GM19328 (cell line): ENCODE measurements at regions not wholly inside any gene's neighbourhood (a gene's known extent, or its start where the extent isn't known, plus 50 kb on each side); places are given as distances from the start of the nearest gene placed in this dataset.
"Not testable (repeated sequence)": the region's sequence is repeated elsewhere in the genome, so short reads cannot be mapped to it uniquely, and the experiment has no call there.

Experiments used
- ATAC-seq: cut with Tn5 transposase; IDR thresholded peaks from one replicate; pipeline ENCODE4 v1.9.1; 2021; ENCODE audit warnings: mild to moderate bottlenecking, moderate library complexity; ENCODE audit not compliant: unreplicated experiment

- ATAC-seq, result no peak
Measured at GRCh38 chr11:98183034-98183433, 837.7 kb upstream of the CNTN5 start.

GRCh38 chr11:98185245-98185644, 835.5 kb upstream of the CNTN5 start:
- ATAC-seq, result no peak

DNA sequence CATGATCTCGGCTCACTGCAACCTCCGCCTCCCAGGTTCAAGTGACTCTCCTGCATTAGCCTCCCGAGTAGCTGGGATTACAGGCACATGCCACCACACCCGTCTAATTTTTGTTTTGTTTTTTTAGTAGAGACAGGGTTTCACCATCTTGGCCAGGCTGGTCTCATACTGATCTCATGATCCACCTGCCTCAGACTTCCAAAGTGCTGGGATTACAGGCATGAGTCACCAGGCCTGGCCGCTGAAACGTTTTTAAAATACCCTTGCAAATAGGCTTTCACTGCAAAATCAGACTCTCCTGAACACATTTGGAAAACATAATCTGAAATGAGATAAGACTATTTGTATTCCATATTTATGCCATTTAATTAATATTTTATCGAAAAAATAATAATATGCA, 826.1 kb upstream of the CNTN5 start:
- no peak for ATAC-seq

DNA sequence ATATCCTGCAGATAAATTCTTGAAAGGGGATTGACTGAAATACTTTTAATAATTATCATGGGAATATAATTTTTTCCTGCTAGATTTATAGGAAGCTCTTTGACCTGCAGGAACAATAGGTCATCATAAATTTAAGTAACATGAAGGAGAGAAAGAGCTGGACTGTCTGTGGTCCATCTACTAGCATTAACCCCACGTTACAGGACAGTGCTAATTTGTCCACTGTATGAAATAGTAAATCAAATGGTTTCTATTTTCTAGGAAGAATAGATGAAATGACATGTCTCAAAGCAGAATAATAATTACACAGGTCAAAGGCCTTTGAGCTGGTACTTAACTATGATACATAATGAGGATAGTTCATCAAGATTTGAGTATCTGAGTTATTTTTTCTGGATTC, 825.4 kb upstream of the CNTN5 start:
- no peak for ATAC-seq

GRCh38 chr11:98207086-98207485, 813.7 kb upstream of the CNTN5 start:
- no peak for ATAC-seq

DNA sequence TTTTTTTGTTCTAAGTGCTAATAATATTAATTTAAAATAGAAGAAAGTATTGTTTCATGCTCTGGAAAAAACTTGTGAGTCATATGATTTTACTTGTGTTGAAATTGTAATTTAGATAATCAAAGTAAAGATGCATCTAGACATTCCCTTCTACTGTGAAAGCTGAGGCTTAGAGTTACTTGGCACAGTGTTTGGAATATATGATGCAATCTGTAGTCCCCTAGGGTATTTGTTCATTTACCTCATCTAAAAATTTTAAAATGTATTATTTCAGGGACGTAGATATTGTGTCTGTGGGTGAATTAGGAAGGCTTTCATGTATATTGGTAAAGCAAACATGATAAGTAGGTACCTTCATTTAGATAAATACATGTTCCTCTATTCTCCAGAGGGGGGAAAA, 793.5 kb upstream of the CNTN5 start:
- no peak for ATAC-seq

DNA sequence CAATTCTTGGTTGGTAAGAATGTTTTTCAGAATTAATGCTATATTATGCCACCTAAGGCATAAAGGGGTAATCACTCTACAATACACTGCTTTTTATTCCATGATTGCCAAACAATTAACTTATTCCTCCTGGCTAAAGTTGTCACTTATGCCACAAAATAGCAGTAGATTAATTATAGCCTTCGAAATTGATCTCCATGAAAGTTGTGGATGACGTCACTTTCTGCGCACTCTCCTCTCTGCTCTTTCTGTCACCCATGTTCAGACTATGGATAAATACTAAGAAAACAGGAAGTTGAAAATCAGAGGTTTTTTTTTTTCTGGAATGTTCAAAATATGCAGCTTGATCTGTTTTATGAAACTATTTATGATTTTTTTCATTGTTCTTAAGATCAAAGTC, 790.1 kb upstream of the CNTN5 start:
- no peak for ATAC-seq

DNA sequence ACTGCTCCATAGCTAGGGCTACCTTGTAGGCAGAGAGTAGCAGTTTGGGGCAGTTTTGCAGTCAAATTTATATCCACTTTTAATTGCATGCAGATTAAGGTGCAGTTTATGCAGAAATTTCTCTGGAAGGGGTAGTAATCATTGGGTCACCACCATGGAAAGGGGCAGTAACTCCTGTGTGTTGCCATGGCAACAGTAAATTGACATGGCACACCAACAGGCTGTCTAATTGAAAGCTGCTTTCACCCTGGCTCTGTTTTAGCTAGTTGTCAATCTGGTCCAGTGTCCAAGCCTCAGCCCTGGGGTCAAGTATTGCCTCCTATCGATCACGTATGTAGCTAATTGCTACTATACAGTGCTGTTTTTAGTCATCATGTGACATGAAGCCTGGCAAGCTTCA, 786.1 kb upstream of the CNTN5 start:
- ATAC-seq, result no peak

DNA sequence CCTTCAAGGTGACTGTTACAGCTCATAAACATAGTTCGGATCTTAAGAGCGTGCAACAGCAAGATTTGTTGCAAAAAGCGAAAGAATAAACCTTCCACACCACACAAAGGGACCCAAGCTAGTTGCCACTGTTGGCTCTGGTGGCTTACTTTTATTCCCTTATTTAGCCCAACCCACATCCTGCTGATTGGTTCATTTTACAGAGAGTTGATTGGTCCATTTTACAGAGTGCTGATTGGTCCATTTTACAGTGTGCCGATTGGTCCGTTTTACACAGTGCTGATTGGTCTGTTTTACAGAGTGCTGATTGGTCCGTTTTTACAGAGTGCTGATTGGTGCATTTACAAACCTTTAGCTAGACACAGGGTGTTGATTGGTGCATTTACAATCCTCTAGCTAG, 776.9 kb upstream of the CNTN5 start:
- ATAC-seq, result no peak

DNA sequence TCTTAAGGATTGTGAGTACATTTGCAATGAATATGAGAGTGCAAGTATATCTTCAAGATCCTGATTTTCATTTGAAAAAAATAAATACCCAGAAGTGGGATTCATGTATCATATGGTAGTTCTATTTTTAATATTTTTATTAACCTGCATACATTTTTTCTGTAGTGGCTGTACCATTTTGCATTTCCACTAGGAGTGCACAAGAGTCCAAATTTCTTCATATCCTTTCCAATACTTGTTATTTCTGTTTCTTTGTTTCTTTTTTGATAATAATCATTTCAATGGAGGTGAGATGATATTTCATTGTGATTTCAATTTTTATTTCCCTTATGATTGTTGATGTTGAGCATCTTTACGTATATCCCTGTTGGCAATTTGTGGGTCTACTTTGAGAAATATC, 759.8 kb upstream of the CNTN5 start:
- ATAC-seq, result no peak

DNA sequence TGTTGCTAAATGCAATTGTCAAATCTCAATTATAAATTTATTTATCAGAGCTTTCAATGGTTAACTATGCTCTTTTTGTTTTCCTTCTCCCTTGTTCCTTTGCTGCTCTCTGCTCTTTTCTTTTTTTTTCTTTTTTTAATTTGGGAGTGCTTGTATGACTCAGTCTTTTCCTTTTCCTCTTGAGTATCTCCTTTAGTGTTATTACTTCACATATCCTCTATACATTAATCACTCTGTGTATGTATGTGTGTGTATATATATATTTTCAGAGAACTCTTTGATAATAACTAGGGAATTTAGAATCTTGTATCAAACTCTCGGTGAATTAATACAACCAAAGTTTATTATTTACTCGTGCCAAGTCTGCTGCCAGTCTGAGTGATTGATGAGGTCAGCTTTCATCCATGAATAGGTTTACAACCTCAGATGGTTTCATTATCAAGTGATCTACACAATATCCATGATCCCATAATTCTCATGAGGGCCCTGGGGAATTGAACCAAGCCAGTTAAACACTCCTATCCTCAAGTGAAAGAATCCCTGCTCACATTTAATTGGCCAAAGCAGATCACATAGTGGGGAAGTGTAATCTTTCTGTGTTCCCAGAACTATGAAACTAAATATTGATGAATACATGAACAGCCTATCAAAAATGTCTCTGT, 743.4 kb upstream of the CNTN5 start:
- ATAC-seq, result no peak

DNA sequence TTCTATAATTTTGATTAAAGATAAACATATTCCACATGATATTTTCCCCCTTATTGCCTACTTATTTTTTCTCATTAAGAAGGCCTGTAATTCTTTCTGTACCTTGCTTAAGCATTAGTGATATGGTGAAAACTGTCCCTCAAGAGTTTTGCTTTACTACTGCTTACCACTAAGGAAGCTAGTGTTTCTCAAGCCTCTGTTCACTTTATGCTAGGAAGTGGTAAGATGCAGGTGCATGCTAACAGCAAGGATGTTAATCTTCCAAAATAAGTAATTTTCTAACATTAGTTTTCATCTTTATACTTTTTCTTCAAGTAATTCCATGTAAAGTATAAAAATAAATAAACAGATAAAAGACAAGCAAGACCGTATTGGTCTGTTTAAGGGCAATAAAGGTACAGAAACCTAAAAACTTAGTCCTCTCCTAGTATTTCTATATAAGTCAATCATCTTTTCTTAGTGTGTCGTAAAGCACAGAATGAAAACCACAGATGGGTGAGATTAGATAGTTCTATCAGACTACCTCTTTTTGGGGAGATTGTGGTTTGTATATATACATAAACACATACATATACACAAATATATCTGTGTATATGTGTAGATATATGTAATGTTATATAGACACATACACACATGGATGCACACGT, 731.0 kb upstream of the CNTN5 start:
- no peak for ATAC-seq

- ATAC-seq, result no peak
Measured at GRCh38 chr11:98296091-98296880, 724.5 kb upstream of the CNTN5 start.

DNA sequence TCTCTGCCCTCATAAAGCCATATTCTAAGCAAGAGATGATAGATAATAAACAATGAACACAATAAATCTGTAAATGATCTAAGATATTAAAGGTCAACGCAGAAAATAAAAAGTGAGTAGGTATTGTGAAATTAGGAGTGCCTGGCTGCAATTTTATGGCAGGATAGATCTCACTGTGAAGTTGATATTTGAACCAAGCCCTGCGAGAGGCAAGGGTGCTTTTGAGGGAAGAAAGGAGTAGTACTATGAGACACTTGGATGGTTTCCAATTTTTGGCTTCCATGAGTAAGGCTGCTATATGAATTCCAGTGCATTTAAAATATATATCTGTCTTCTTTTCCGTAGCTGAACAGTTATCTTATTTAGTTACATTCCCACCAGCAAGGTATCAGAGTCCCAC, 720.0 kb upstream of the CNTN5 start:
- no peak for ATAC-seq

GRCh38 chr11:98307827-98308491, 712.8 kb upstream of the CNTN5 start:
- ATAC-seq, result no peak

DNA sequence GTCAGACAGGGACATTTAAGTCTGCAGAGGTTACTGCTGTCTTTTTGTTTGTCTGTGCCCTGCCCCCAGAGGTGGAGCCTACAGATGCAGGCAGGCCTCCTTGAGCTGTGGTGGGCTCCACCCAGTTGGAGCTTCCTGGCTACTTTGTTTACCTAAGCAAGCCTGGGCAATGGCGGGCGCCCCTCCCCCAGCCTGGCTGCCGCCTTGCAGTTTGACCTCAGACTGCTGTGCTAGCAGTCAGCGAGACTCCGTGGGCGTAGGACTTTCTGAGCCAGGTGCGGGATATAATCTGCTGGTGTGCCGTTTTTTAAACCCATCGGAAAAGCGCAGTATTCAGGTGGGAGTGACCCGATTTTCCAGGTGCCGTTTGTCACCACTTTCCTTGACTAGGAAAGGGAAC, 690.4 kb upstream of the CNTN5 start:
- not testable (repeated sequence) for ATAC-seq

DNA sequence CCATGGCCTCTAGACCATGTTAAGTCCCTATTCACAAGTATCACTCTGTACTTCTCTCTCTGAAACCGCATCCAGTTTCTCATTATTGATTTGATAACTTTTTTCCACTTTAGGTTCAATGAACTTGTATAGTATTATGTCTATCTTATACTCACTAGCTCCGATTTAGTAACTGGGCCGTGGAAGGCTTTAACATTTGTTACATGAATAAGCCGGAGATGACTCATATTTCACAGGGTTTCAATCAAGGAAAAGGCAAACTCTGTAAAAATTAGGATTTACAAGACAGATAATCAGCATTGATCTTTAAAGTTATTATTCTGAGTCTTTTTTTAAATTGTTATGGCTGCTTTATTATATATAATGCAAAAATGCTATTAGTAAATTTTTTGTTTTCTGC, 662.2 kb upstream of the CNTN5 start:
- ATAC-seq, result no peak

DNA sequence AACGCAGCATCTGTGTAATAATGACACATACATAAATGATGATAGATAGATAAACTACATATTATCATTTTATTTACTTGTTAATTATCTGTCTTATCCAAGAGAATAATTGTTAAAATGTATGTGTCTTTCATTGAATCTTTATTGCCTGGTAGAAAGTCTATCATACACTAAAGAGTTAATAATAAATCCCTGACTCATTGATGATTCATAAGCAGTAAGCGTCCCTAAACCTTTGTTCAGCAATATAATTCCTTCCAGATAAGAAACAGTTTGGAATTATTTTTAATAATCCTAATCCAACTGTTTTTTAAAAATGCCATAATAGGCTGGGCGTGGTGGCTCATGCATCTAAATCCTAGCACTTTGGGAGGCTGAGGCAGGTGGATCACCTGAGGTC, 655.6 kb upstream of the CNTN5 start:
- ATAC-seq, result no peak

- no peak for ATAC-seq
Measured at GRCh38 chr11:98365941-98366340, 654.8 kb upstream of the CNTN5 start.

DNA sequence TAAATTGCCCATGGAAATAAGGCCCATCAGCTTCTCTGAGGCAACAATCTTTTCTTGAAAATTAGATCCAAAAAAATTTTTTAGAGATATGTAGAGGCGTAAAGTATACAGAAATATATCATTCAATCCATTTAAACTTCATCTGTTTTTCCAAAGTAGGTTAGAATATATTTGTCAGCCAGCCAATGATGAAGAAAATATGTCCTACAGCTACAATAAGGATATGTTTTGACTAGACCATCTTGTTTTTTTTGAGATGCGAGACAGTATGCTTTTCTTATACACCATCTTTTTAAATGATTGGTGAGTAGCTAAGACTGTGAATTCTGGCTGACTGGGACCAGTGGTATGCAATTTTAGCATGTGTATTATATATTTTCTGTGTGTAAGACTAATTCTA, 630.4 kb upstream of the CNTN5 start:
- ATAC-seq, result no peak

DNA sequence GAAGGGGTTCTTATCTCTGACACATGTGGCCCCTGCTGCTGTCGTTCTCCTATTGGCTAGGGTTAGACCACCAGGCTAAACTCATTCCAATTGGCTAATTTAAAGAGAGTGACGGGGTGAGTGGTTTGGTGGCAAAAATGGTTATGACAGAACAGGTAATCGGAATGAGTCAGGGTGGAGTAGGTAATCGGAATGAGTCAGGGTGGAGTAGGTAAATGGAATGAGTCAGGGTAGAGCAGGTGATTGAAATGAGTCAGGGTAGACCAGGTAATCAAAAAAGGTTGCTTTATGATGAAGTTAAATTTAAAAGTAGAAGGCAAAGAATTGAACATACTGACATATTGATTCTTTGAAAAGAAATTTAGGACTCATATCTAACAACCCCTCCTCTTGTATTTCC, 626.2 kb upstream of the CNTN5 start:
- not testable (repeated sequence) for ATAC-seq

DNA sequence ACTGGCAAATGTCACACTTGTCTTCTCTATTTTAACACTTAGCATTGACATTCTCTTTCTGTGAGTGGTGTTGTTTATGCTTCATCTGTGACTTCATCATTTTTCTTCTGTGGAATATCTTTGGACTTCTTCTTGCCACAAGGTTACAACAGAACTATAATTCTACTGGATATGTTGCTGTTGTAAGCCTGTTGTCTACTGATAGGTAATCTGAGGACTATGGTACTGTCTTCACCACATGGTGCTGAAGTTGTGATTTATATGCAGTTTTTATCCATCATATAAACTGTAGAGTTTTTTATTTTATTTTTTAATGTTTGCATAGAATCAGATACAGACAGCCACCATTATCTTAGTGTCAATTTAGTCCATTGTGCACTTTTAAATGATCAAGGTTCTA, 622.2 kb upstream of the CNTN5 start:
- ATAC-seq, result no peak
